Activated T-helper 1 cell treated with anti-CD3 and anti-CD28 coated beads, Interleukin-12 subunit alpha, Interleukin-12 subunit beta, Interleukin-2, Interleukin-4 antibody, amounts not matched to agents 30 ng/mL and 10 ng/mL and 1 ng/mL, durations not matched to agents 14 hours and 24 hours and 36 hours (primary cell): ENCODE measurements at regions not wholly inside any gene's neighbourhood (a gene's known extent, or its start where the extent isn't known, plus 50 kb on each side); places are given as distances from the start of the nearest gene placed in this dataset.

ENCODE experiments used
- DNase-seq: peaks from one replicate; pipeline ENCODE4 v3.0.0; 2021; ENCODE audit warnings: low spot score
- H3K27ac Mint-ChIP-seq: one replicate; pipeline ENCODE4 v1.8.0; 2021; ENCODE audit warnings: mild to moderate bottlenecking, mixed read lengths
- H3K27me3 Mint-ChIP-seq: one replicate; pipeline ENCODE4 v1.8.0; 2022; ENCODE audit warnings: mild to moderate bottlenecking, moderate library complexity, mixed read lengths; ENCODE audit not compliant: insufficient read depth
- H3K36me3 Mint-ChIP-seq: one replicate; pipeline ENCODE4 v1.8.0; 2021; ENCODE audit warnings: low read depth, mixed read lengths
- H3K4me1 Mint-ChIP-seq: one replicate; pipeline ENCODE4 v1.8.0; 2021; ENCODE audit warnings: low read depth, mixed read lengths
- H3K4me3 Mint-ChIP-seq: one replicate; pipeline ENCODE4 v1.8.0; 2021; ENCODE audit warnings: mild to moderate bottlenecking, moderate library complexity, mixed read lengths
- H3K9me3 Mint-ChIP-seq: one replicate; pipeline ENCODE4 v1.8.0; 2021; ENCODE audit warnings: mixed read lengths
- intact Hi-C: fragments of 100-400 bp; cut with micrococcal nuclease; formaldehyde crosslinking; loops from one replicate; pipeline ENCODE4 v1.15.1; 2024

- H3K27me3 Mint-ChIP-seq, result no peaks in the 10 kb centered on the region
- DNase-seq, result no peak
- no peaks in the 10 kb centered on the region for H3K9me3 Mint-ChIP-seq
- H3K4me1 Mint-ChIP-seq, result no peaks in the 10 kb centered on the region
- no peak overlapping the region for H3K27ac Mint-ChIP-seq
- intact Hi-C loops, result no loop called here
- H3K36me3 Mint-ChIP-seq, result no peaks in the 10 kb centered on the region
- no peak overlapping the region for H3K4me3 Mint-ChIP-seq
These were observed 1163.7 kb downstream of the SI start for GRCh38 chr3:163914567-163914966.

- intact Hi-C loops, result no loop called here
- DNase-seq, result no peak
- Mint-ChIP-seq H3K27ac (no peak overlapping the region), H3K27me3 (no peaks in the 10 kb centered on the region), H3K9me3 (peaks cover 6% of the 10 kb centered on the region), H3K4me1 (no peaks in the 10 kb centered on the region), H3K36me3 (no peaks in the 10 kb centered on the region), H3K4me3 (no peak overlapping the region)
These were observed 1186.5 kb downstream of the SI start for GRCh38 chr3:163891771-163892170.

GRCh38 chr3:163890661-163891060, 1187.6 kb downstream of the SI start:
- no peaks in the 10 kb centered on the region for H3K36me3 Mint-ChIP-seq
- no peak overlapping the region for H3K27ac Mint-ChIP-seq

GRCh38 chr3:163879172-163879571, 1199.1 kb downstream of the SI start:
- Mint-ChIP-seq H3K4me3 (no peak overlapping the region), H3K36me3 (no peaks in the 10 kb centered on the region), H3K9me3 (peaks cover 28% of the 10 kb centered on the region), H3K4me1 (no peaks in the 10 kb centered on the region), H3K27ac (no peak overlapping the region), H3K27me3 (no peaks in the 10 kb centered on the region)
- DNase-seq, result no peak
- intact Hi-C loops, result no loop called here

More at GRCh38 chr3:163890661-163891060, 1187.6 kb downstream of the SI start:
- peaks cover 6% of the 10 kb centered on the region for H3K9me3 Mint-ChIP-seq
- no peaks in the 10 kb centered on the region for H3K4me1 Mint-ChIP-seq
- DNase-seq, result no peak
- H3K27me3 Mint-ChIP-seq, result no peaks in the 10 kb centered on the region
- no peak overlapping the region for H3K4me3 Mint-ChIP-seq
- intact Hi-C loops, result no loop called here

GRCh38 chr3:163878396-163878795, 1199.9 kb downstream of the SI start:
- no peaks in the 10 kb centered on the region for H3K27me3 Mint-ChIP-seq
- no peak for DNase-seq
- H3K36me3 Mint-ChIP-seq, result no peaks in the 10 kb centered on the region
- H3K4me3 Mint-ChIP-seq, result no peak overlapping the region
- H3K9me3 Mint-ChIP-seq, result peaks cover 29% of the 10 kb centered on the region
- intact Hi-C loops, result no loop called here
- H3K27ac Mint-ChIP-seq, result no peak overlapping the region
- no peaks in the 10 kb centered on the region for H3K4me1 Mint-ChIP-seq

- H3K4me3 Mint-ChIP-seq, result no peak overlapping the region
- intact Hi-C loops, result no loop called here
- no peak overlapping the region for H3K27ac Mint-ChIP-seq
- H3K36me3 Mint-ChIP-seq, result no peaks in the 10 kb centered on the region
- H3K9me3 Mint-ChIP-seq, result peaks cover 29% of the 10 kb centered on the region
- no peaks in the 10 kb centered on the region for H3K27me3 Mint-ChIP-seq
- DNase-seq, result no peak
- H3K4me1 Mint-ChIP-seq, result no peaks in the 10 kb centered on the region
These were observed 1200.5 kb downstream of the SI start for GRCh38 chr3:163877805-163878204.

- Mint-ChIP-seq H3K36me3 (no peaks in the 10 kb centered on the region), H3K4me3 (no peak overlapping the region), H3K27me3 (no peaks in the 10 kb centered on the region), H3K9me3 (no peaks in the 10 kb centered on the region), H3K27ac (no peak overlapping the region), H3K4me1 (no peaks in the 10 kb centered on the region)
- intact Hi-C loops, result no loop called here
- no peak for DNase-seq
These were observed 1215.2 kb downstream of the SI start for GRCh38 chr3:163863146-163863545.

- Mint-ChIP-seq H3K27me3 (no peaks in the 10 kb centered on the region), H3K4me1 (no peaks in the 10 kb centered on the region), H3K27ac (no peak overlapping the region), H3K4me3 (no peak overlapping the region), H3K36me3 (no peaks in the 10 kb centered on the region), H3K9me3 (peaks cover 5% of the 10 kb centered on the region)
- intact Hi-C loops, result no loop called here
- no peak for DNase-seq
These were observed 1226.1 kb downstream of the SI start for GRCh38 chr3:163852233-163852632.

GRCh38 chr3:163838769-163839168, 1239.5 kb downstream of the SI start:
- Mint-ChIP-seq H3K27me3 (no peaks in the 10 kb centered on the region), H3K4me1 (no peaks in the 10 kb centered on the region), H3K4me3 (no peak overlapping the region), H3K27ac (no peak overlapping the region), H3K36me3 (no peaks in the 10 kb centered on the region), H3K9me3 (peaks cover 10% of the 10 kb centered on the region)
- no peak for DNase-seq
- intact Hi-C loops, result no loop called here

- H3K4me3 Mint-ChIP-seq, result no peak overlapping the region
- peaks cover 4% of the 10 kb centered on the region for H3K9me3 Mint-ChIP-seq
- intact Hi-C loops, result no loop called here
- H3K27ac Mint-ChIP-seq, result no peak overlapping the region
- DNase-seq, result no peak
- H3K27me3 Mint-ChIP-seq, result no peaks in the 10 kb centered on the region
- H3K36me3 Mint-ChIP-seq, result no peaks in the 10 kb centered on the region
- H3K4me1 Mint-ChIP-seq, result no peaks in the 10 kb centered on the region
These were observed 1245.7 kb downstream of the SI start for GRCh38 chr3:163832547-163832946.

GRCh38 chr3:163821841-163822240, 1256.5 kb downstream of the SI start:
- Mint-ChIP-seq H3K27ac (no peak overlapping the region), H3K36me3 (no peaks in the 10 kb centered on the region), H3K27me3 (no peaks in the 10 kb centered on the region), H3K4me3 (no peak overlapping the region), H3K9me3 (no peaks in the 10 kb centered on the region), H3K4me1 (no peaks in the 10 kb centered on the region)
- DNase-seq, result no peak
- intact Hi-C loops, result no loop called here

GRCh38 chr3:163817015-163817414, 1261.3 kb downstream of the SI start:
- H3K27me3 Mint-ChIP-seq, result no peaks in the 10 kb centered on the region
- intact Hi-C loops, result no loop called here
- no peak overlapping the region for H3K4me3 Mint-ChIP-seq
- no peaks in the 10 kb centered on the region for H3K4me1 Mint-ChIP-seq
- H3K9me3 Mint-ChIP-seq, result no peaks in the 10 kb centered on the region
- no peak for DNase-seq
- H3K27ac Mint-ChIP-seq, result no peak overlapping the region
- H3K36me3 Mint-ChIP-seq, result no peaks in the 10 kb centered on the region

- H3K4me3 Mint-ChIP-seq, result no peak overlapping the region
These were observed 1264.4 kb downstream of the SI start for GRCh38 chr3:163813935-163814334.

GRCh38 chr3:163812006-163812405, 1266.3 kb downstream of the SI start:
- Mint-ChIP-seq H3K36me3 (no peaks in the 10 kb centered on the region), H3K4me3 (no peak overlapping the region), H3K4me1 (no peaks in the 10 kb centered on the region), H3K9me3 (no peaks in the 10 kb centered on the region), H3K27ac (no peak overlapping the region), H3K27me3 (no peaks in the 10 kb centered on the region)
- intact Hi-C loops, result no loop called here
- DNase-seq, result no peak

More at GRCh38 chr3:163813935-163814334, 1264.4 kb downstream of the SI start:
- Mint-ChIP-seq H3K36me3 (no peaks in the 10 kb centered on the region), H3K9me3 (no peaks in the 10 kb centered on the region), H3K27ac (no peak overlapping the region), H3K4me1 (no peaks in the 10 kb centered on the region), H3K27me3 (no peaks in the 10 kb centered on the region)
- no peak for DNase-seq
- intact Hi-C loops, result no loop called here
